ENCODE measurements at regions not wholly inside any gene's neighbourhood (a gene's known extent, or its start where the extent isn't known, plus 50 kb on each side); places are given as distances from the start of the nearest gene placed in this dataset.

- H3K4me3 ChIP-seq (ENCODE audit: low read depth in 1 of 2, low read length in 2 of 2): no peak overlapping the region
- H3K79me2 ChIP-seq (ENCODE audit: insufficient read depth, low read length): no peaks in the 10 kb centered on the region
- no peak overlapping the region for H3K4me2 ChIP-seq (ENCODE audit: insufficient read depth, low read length)
- no peaks in the 10 kb centered on the region for H3K27me3 ChIP-seq (ENCODE audit: insufficient read depth, low read length, poor library complexity)
- TF ChIP-seq EZH2 (IDR thresholded peaks at IDR 0.05; ENCODE audit: borderline replicate concordance, low read depth, low read length, severe bottlenecking) (no peak), CTCF (IDR thresholded peaks at IDR 0.05; ENCODE audit: borderline replicate concordance, extremely low read depth, low read length, poor library complexity, severe bottlenecking) (no peak)
- ATAC-seq (ENCODE audit: insufficient read depth, low read depth): no peak
- no peaks in the 10 kb centered on the region for H3K9me3 ChIP-seq (ENCODE audit: insufficient read depth, low read length, severe bottlenecking)
- no peak overlapping the region for H3K9ac ChIP-seq (ENCODE audit: low read depth, low read length)
- H3K36me3 ChIP-seq (ENCODE audit: insufficient read depth, low read length): no peaks in the 10 kb centered on the region
- H4K20me1 ChIP-seq (ENCODE audit: insufficient read depth, low read length): no peaks in the 10 kb centered on the region
- no peaks in the 10 kb centered on the region for H3K4me1 ChIP-seq (ENCODE audit: insufficient read depth, low read length)
- no peak for DNase-seq
- no peak overlapping the region for H3K27ac ChIP-seq (ENCODE audit: low read length)
- H2AFZ ChIP-seq (ENCODE audit: low read depth, low read length): no peak overlapping the region
Measured at GRCh38 chr4:111639876-111640275, 505.4 kb upstream of the FAM241A start.

GRCh38 chr4:111641813-111642579 lies 503.3 kb upstream of the FAM241A start:
- Histone ChIP-seq H3K79me2 (ENCODE audit: insufficient read depth, low read length) (no peaks in the 10 kb centered on the region), H3K27me3 (ENCODE audit: insufficient read depth, low read length, poor library complexity) (no peaks in the 10 kb centered on the region), H3K27ac (ENCODE audit: low read length) (no peak overlapping the region), H3K4me1 (ENCODE audit: insufficient read depth, low read length) (no peaks in the 10 kb centered on the region), H3K36me3 (ENCODE audit: insufficient read depth, low read length) (no peaks in the 10 kb centered on the region), H3K9ac (ENCODE audit: low read depth, low read length) (no peak overlapping the region), H4K20me1 (ENCODE audit: insufficient read depth, low read length) (no peaks in the 10 kb centered on the region), H3K4me3 (ENCODE audit: low read depth in 1 of 2, low read length in 2 of 2) (no peak overlapping the region), H3K4me2 (ENCODE audit: insufficient read depth, low read length) (no peak overlapping the region), H3K9me3 (ENCODE audit: insufficient read depth, low read length, severe bottlenecking) (no peaks in the 10 kb centered on the region), H2AFZ (ENCODE audit: low read depth, low read length) (no peak overlapping the region)
- DNase-seq (peak; percentile 68), ATAC-seq (ENCODE audit: insufficient read depth, low read depth) (peak; percentile 93)
- peak; percentile 77 for TF ChIP-seq CTCF (IDR thresholded peaks at IDR 0.05; ENCODE audit: borderline replicate concordance, extremely low read depth, low read length, poor library complexity, severe bottlenecking)
- TF ChIP-seq EZH2 (IDR thresholded peaks at IDR 0.05; ENCODE audit: borderline replicate concordance, low read depth, low read length, severe bottlenecking): no peak

GRCh38 chr4:111648056-111648455 lies 497.2 kb upstream of the FAM241A start:
- Histone ChIP-seq H3K4me1 (ENCODE audit: insufficient read depth, low read length) (no peaks in the 10 kb centered on the region), H2AFZ (ENCODE audit: low read depth, low read length) (no peak overlapping the region), H3K4me3 (ENCODE audit: low read depth in 1 of 2, low read length in 2 of 2) (no peak overlapping the region), H3K27me3 (ENCODE audit: insufficient read depth, low read length, poor library complexity) (no peaks in the 10 kb centered on the region), H3K27ac (ENCODE audit: low read length) (no peak overlapping the region), H4K20me1 (ENCODE audit: insufficient read depth, low read length) (no peaks in the 10 kb centered on the region), H3K79me2 (ENCODE audit: insufficient read depth, low read length) (no peaks in the 10 kb centered on the region), H3K9ac (ENCODE audit: low read depth, low read length) (no peak overlapping the region), H3K9me3 (ENCODE audit: insufficient read depth, low read length, severe bottlenecking) (no peaks in the 10 kb centered on the region), H3K4me2 (ENCODE audit: insufficient read depth, low read length) (no peak overlapping the region), H3K36me3 (ENCODE audit: insufficient read depth, low read length) (no peaks in the 10 kb centered on the region)
- DNase-seq: no peak
- TF ChIP-seq CTCF (IDR thresholded peaks at IDR 0.05; ENCODE audit: borderline replicate concordance, extremely low read depth, low read length, poor library complexity, severe bottlenecking) (no peak), EZH2 (IDR thresholded peaks at IDR 0.05; ENCODE audit: borderline replicate concordance, low read depth, low read length, severe bottlenecking) (no peak)
- no peak for ATAC-seq (ENCODE audit: insufficient read depth, low read depth)

Data from DND-41 (cell line).